HCT116 (cell line): ENCODE measurements at regions not wholly inside any gene's neighbourhood (a gene's known extent, or its start where the extent isn't known, plus 50 kb on each side); places are given as distances from the start of the nearest gene placed in this dataset.

Experiments used
- ATAC-seq: fragments of 200-7000 bp; cut with Tn5 transposase; 2 replicates; pipeline ENCODE4 v1.9.1; 2020; ENCODE audit warnings: mild to moderate bottlenecking, moderate library complexity
- BruUV-seq: library from RNA; stranded (reverse); fragments of 400-500 nt; replicated peaks from 2 replicates; lab custom pipeline; 2021; lab: Mats Ljungman, UMichigan
- CTCF ChIA-PET: fragments of 300-600 bp; sonication (Branson Sonifier 250); formaldehyde crosslinking; loops from one replicate; lab custom pipeline; 2021; ENCODE audit warnings: antibody characterized with exemption; lab: Charles Lee
- POLR2A ChIA-PET: fragments of 300-600, 350-600 bp; sonication (Branson Sonifier 250); formaldehyde crosslinking; loops from one replicate; lab custom pipeline; 2021; ENCODE audit warnings: antibody characterized with exemption; lab: Charles Lee
- RAD21 ChIA-PET, 2 experiments: fragments of 300-600 bp; sonication (Branson Sonifier 250); formaldehyde crosslinking; loops; one replicate each; lab custom pipeline; 2023; ENCODE audit warnings: low total read pairs in 2 of 2; ENCODE audit not compliant: uncharacterized antibody in 2 of 2, unreplicated experiment in 2 of 2, low non-redundant PET in 1 of 2; lab: Charles Lee
- DNase-seq: peaks from one replicate; pipeline ENCODE4 v3.0.0-alpha.2; 2010; ENCODE audit warnings: low read depth, low spot score
- H2AFZ ChIP-seq: fragments of 200-600 bp; shearing (Covaris generic), sonication (generic); 2 replicates; pipeline ENCODE4 v1.6.1; 2017; ENCODE audit warnings: low read depth, mixed run types, mixed read lengths, antibody characterized with exemption, low read length; ENCODE audit not compliant: poor library complexity, severe bottlenecking
- H3K27ac ChIP-seq: 2 replicates; pipeline ENCODE4 v1.5.1; 2012; ENCODE audit warnings: low read depth, low read length
- H3K27me3 ChIP-seq: fragments of 200-600 bp; sonication (generic); 2 replicates; pipeline ENCODE4 v1.6.1; 2016; ENCODE audit warnings: mixed run types, low read length, mixed read lengths; ENCODE audit not compliant: insufficient read depth
- H3K36me3 ChIP-seq, 2 experiments: fragments of 200-500 bp in 1 of 2; fragments of 200-600 bp in 1 of 2; sonication (Bioruptor generic) in 1 of 2; sonication (generic) in 1 of 2; 2 replicates each; pipeline versions ENCODE4 v1.5.1 to v1.6.1; 2014 to 2016; ENCODE audit warnings: low read length in 2 of 2, inconsistent platforms in 1 of 2, mixed read lengths in 1 of 2, mixed run types in 1 of 2; ENCODE audit not compliant: insufficient read depth in 2 of 2, control insufficient read depth in 1 of 2
- H3K4me1 ChIP-seq, 2 experiments: fragments of 200-600 bp in 1 of 2; sonication (generic) in 1 of 2; 2 replicates each; pipeline versions ENCODE4 v1.5.1 to v1.6.1; 2012 to 2017; ENCODE audit warnings: low read length in 2 of 2, inconsistent platforms in 1 of 2, mild to moderate bottlenecking in 1 of 2, mixed read lengths in 1 of 2, mixed run types in 1 of 2, moderate library complexity in 1 of 2; ENCODE audit not compliant: insufficient read depth in 2 of 2, control insufficient read depth in 1 of 2
- H3K4me2 ChIP-seq: fragments of 200-600 bp; sonication (generic); 2 replicates; pipeline ENCODE4 v1.6.1; 2017; ENCODE audit warnings: mixed run types, low read length, mixed read lengths
- H3K4me3 ChIP-seq, 2 experiments: fragments of 200-600 bp in 1 of 2; sonication (generic) in 1 of 2; replicated peaks in 1 of 2; 2 replicates each; pipeline ENCODE4 v1.5.1; 2011 to 2016; ENCODE audit warnings: low read length in 2 of 2, control low read depth in 1 of 2, low read depth in 1 of 2, mild to moderate bottlenecking in 1 of 2, mixed read lengths in 1 of 2, mixed run types in 1 of 2
- H3K79me2 ChIP-seq: fragments of 200-600 bp; sonication (generic); 2 replicates; pipeline ENCODE4 v1.6.1; 2017; ENCODE audit warnings: mild to moderate bottlenecking, mixed run types, low read length, moderate library complexity, mixed read lengths; ENCODE audit not compliant: insufficient read depth
- H3K9ac ChIP-seq: fragments of 200-600 bp; sonication (generic); 2 replicates; pipeline ENCODE4 v1.6.1; 2016; ENCODE audit warnings: low read length, mixed read lengths
- H3K9me2 ChIP-seq: fragments of 200-600 bp; sonication (generic), shearing (Covaris generic); 2 replicates; pipeline ENCODE4 v1.6.1; 2017; ENCODE audit warnings: mixed run types, mild to moderate bottlenecking, moderate library complexity; ENCODE audit not compliant: insufficient read depth
- H3K9me3 ChIP-seq, 2 experiments: fragments of 200-500 bp in 1 of 2; fragments of 200-600 bp in 1 of 2; sonication (Bioruptor generic) in 1 of 2; sonication (generic) in 1 of 2; 2 replicates each; pipeline ENCODE4 v1.6.1; 2014 to 2017; ENCODE audit warnings: low read length in 2 of 2, mixed read lengths in 2 of 2, inconsistent platforms in 1 of 2, low read depth in 1 of 2, mild to moderate bottlenecking in 1 of 2, mixed run types in 1 of 2, moderate library complexity in 1 of 2; ENCODE audit not compliant: control insufficient read depth in 1 of 2, insufficient read depth in 1 of 2
- H4K20me1 ChIP-seq: fragments of 200-600 bp; sonication (generic), shearing (Covaris generic); 2 replicates; pipeline ENCODE4 v1.6.1; 2017; ENCODE audit warnings: mixed run types, mild to moderate bottlenecking, moderate library complexity; ENCODE audit not compliant: insufficient read depth
- CBX3 ChIP-seq: IDR thresholded peaks from 2 replicates; pipeline ENCODE4 v1.6.1; 2012; ENCODE audit warnings: low read depth
- CEBPB ChIP-seq: IDR thresholded peaks from 2 replicates; pipeline ENCODE4 v1.6.1; 2012; ENCODE audit warnings: low read depth
- CTCF ChIP-seq, 3 experiments: fragments of 200-600 bp in 1 of 3; sonication (generic) in 1 of 3; IDR thresholded peaks in 2 of 3; conservative IDR thresholded peaks in 1 of 3; 2 replicates each; pipeline ENCODE4 v1.5.1; 2012 to 2017; ENCODE audit warnings: low read depth in 2 of 3, low read length in 2 of 3, antibody characterized with exemption in 1 of 3, borderline replicate concordance in 1 of 3, control low read depth in 1 of 3, mild to moderate bottlenecking in 1 of 3, mixed read lengths in 1 of 3, mixed run types in 1 of 3, moderate library complexity in 1 of 3; ENCODE audit not compliant: insufficient read depth in 1 of 3
- EGR1 ChIP-seq: IDR thresholded peaks from 2 replicates; pipeline ENCODE4 v1.6.1; 2012; ENCODE audit warnings: low read depth
- EZH2 ChIP-seq: fragments of 200-600 bp; sonication (generic); IDR thresholded peaks from 2 replicates; pipeline ENCODE4 v1.6.1; 2017; ENCODE audit warnings: antibody characterized with exemption, mixed run types
- FOSL1 ChIP-seq: IDR thresholded peaks from 2 replicates; pipeline ENCODE4 v1.6.1; 2012; ENCODE audit warnings: low read depth
- JUND ChIP-seq: IDR thresholded peaks from 2 replicates; pipeline ENCODE4 v1.6.1; 2012
- POLR2A ChIP-seq: IDR thresholded peaks from 2 replicates; pipeline ENCODE4 v1.7.0; 2011; ENCODE audit warnings: borderline replicate concordance; ENCODE audit not compliant: insufficient read depth, insufficient read length; ENCODE audit errors: extremely low read depth
- POLR2AphosphoS5 ChIP-seq: IDR thresholded peaks from 2 replicates; pipeline ENCODE4 v1.6.1; 2011; ENCODE audit warnings: mild to moderate bottlenecking, low read depth, low read length, moderate library complexity
- RAD21 ChIP-seq: IDR thresholded peaks from 2 replicates; pipeline ENCODE4 v1.6.1; 2012; ENCODE audit warnings: low read depth, mild to moderate bottlenecking
- SP1 ChIP-seq: IDR thresholded peaks from 2 replicates; pipeline ENCODE4 v1.6.1; 2012; ENCODE audit warnings: low read depth
- TCF7L2 ChIP-seq: IDR thresholded peaks from 2 replicates; pipeline ENCODE4 v1.7.0; 2011; ENCODE audit warnings: borderline replicate concordance, inconsistent platforms; ENCODE audit not compliant: insufficient read depth, insufficient read length; ENCODE audit errors: extremely low read depth
- YY1 ChIP-seq: IDR thresholded peaks from 2 replicates; pipeline ENCODE4 v1.6.1; 2011; ENCODE audit warnings: low read length, low read depth, moderate library complexity, mild to moderate bottlenecking; ENCODE audit not compliant: insufficient replicate concordance; ENCODE audit errors: extremely low read depth
- ZBTB33 ChIP-seq: IDR thresholded peaks from 2 replicates; pipeline ENCODE4 v1.6.1; 2011; ENCODE audit warnings: mild to moderate bottlenecking, low read length, moderate library complexity; ENCODE audit not compliant: insufficient replicate concordance; ENCODE audit errors: extremely low read depth
- ZFX ChIP-seq: fragments of 450-650 bp; IDR thresholded peaks from 2 replicates; pipeline ENCODE4 v1.6.1; 2017
- ZNF274 ChIP-seq: fragments of 200-500 bp; sonication (Bioruptor generic); IDR thresholded peaks from 2 replicates; pipeline ENCODE4 v1.6.1; 2014; ENCODE audit warnings: mild to moderate bottlenecking, low read depth, low read length, inconsistent platforms
- intact Hi-C: fragments of 100-400 bp; cut with micrococcal nuclease; formaldehyde crosslinking; loops from 2 replicates; pipeline ENCODE4 v1.10.0; 2022
- TF ChIP-seq, protein P1 (sequence below): IDR thresholded peaks from 2 replicates; pipeline ENCODE4 v1.6.1; 2012; ENCODE audit warnings: low read depth

DNA sequence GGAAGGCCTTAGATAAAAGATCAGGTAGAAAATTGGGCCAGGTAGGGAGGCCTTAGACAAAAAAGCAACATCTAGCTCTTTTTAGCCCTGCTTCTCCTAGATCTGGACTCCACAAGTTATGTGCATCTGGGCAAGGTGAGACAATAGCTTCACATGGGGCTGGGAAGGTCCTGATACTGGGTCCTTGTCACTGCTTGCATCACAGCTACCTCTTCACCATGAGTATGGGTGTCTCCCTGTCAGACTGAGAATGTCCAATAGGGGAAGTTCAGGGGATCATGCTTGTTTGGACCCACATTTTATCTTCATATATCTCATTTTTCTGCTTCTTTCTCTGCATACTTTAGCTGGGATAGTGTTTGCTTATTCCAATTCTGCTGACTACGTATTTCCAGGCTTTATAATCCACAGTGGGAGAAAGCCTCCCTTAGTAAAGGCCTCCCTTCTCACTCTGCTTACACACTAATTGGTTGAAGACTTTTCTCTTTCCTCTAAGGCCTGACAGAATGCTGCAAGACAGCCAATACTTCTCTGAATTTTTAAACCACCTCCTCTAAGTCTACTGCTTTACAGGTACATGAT lies 189.6 kb downstream of the CYRIA start:
- Histone ChIP-seq H3K9ac (no peak overlapping the region), H3K4me3 (no peak overlapping the region), H3K9me3 (no peaks in the 10 kb centered on the region), H3K9me2 (no peaks in the 10 kb centered on the region), H3K36me3 (no peaks in the 10 kb centered on the region), H3K27ac (no peak overlapping the region), H3K4me1 (no peaks in the 10 kb centered on the region), H4K20me1 (no peaks in the 10 kb centered on the region), H3K79me2 (no peaks in the 10 kb centered on the region), H3K27me3 (no peaks in the 10 kb centered on the region), H2AFZ (no peak overlapping the region), H3K4me2 (no peak overlapping the region)
- intact Hi-C loops = no loop called here
- ChIA-PET RAD21 (no interaction called here), CTCF (no interaction called here), POLR2A (no interaction called here)
- TF ChIP-seq ZFX = no peak
- no peak for TF ChIP-seq SP1
- no peak for TF ChIP-seq EGR1
- no peak for TF ChIP-seq RAD21
- TF ChIP-seq CEBPB = no peak
- no peak for TF ChIP-seq FOSL1
- no peak for TF ChIP-seq JUND
- TF ChIP-seq ZNF274 = no peak
- TF ChIP-seq POLR2AphosphoS5 = no peak
- TF ChIP-seq, protein P1, sequence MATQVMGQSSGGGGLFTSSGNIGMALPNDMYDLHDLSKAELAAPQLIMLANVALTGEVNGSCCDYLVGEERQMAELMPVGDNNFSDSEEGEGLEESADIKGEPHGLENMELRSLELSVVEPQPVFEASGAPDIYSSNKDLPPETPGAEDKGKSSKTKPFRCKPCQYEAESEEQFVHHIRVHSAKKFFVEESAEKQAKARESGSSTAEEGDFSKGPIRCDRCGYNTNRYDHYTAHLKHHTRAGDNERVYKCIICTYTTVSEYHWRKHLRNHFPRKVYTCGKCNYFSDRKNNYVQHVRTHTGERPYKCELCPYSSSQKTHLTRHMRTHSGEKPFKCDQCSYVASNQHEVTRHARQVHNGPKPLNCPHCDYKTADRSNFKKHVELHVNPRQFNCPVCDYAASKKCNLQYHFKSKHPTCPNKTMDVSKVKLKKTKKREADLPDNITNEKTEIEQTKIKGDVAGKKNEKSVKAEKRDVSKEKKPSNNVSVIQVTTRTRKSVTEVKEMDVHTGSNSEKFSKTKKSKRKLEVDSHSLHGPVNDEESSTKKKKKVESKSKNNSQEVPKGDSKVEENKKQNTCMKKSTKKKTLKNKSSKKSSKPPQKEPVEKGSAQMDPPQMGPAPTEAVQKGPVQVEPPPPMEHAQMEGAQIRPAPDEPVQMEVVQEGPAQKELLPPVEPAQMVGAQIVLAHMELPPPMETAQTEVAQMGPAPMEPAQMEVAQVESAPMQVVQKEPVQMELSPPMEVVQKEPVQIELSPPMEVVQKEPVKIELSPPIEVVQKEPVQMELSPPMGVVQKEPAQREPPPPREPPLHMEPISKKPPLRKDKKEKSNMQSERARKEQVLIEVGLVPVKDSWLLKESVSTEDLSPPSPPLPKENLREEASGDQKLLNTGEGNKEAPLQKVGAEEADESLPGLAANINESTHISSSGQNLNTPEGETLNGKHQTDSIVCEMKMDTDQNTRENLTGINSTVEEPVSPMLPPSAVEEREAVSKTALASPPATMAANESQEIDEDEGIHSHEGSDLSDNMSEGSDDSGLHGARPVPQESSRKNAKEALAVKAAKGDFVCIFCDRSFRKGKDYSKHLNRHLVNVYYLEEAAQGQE = no peak
- TF ChIP-seq TCF7L2 = no peak
- TF ChIP-seq CTCF (IDR thresholded peaks at IDR 0.05 in 2 of 3, conservative IDR thresholded peaks at IDR 0.05 in 1 of 3; ENCODE audit: borderline replicate concordance in 1 of 3, insufficient read depth in 1 of 3, low read depth in 2 of 3, low read length in 2 of 3) = no peak
- TF ChIP-seq ZBTB33 = no peak
- no peak for TF ChIP-seq POLR2A
- no peak for TF ChIP-seq CBX3
- TF ChIP-seq EZH2 = no peak
- no peak for TF ChIP-seq YY1
- ATAC-seq = no peak
- no TSS peak for BruUV-seq
- DNase-seq = no peak
